ENCODE measurements at regions not wholly inside any gene's neighbourhood (a gene's known extent, or its start where the extent isn't known, plus 50 kb on each side); places are given as distances from the start of the nearest gene placed in this dataset.
"Not testable (repeated sequence)": the region's sequence is repeated elsewhere in the genome, so short reads cannot be mapped to it uniquely, and the experiment has no call there.

GRCh38 chr3:118801899-118802298, 232.7 kb downstream of the IGSF11 start:
- Histone ChIP-seq H3K4me3 (peak overlapping the region; percentile 14), H3K27ac (replicated peaks) (no peak overlapping the region), H3K9me3 (replicated peaks) (no peaks in the 10 kb centered on the region), H3K27me3 (ENCODE audit: low read depth) (peaks cover under 1% of the 10 kb centered on the region), H3K4me1 (peaks cover 6% of the 10 kb centered on the region), H3K36me3 (no peaks in the 10 kb centered on the region)
- peak; percentile 71 for DNase-seq
- intact Hi-C loops (cut with micrococcal nuclease) = no loop called here
- no peak for TF ChIP-seq CTCF (IDR thresholded peaks at IDR 0.05; ENCODE audit: borderline replicate concordance)

- peaks cover 6% of the 10 kb centered on the region for H3K4me1 ChIP-seq
- peaks cover 5% of the 10 kb centered on the region for H3K9me3 ChIP-seq (replicated peaks)
- peak overlapping the region; percentile 14 for H3K4me3 ChIP-seq
- no peak overlapping the region for H3K27ac ChIP-seq (replicated peaks)
- intact Hi-C loops (cut with micrococcal nuclease) = no loop called here
- no peak for TF ChIP-seq CTCF (IDR thresholded peaks at IDR 0.05; ENCODE audit: borderline replicate concordance)
- no peaks in the 10 kb centered on the region for H3K36me3 ChIP-seq
- no peak for DNase-seq
- H3K27me3 ChIP-seq (ENCODE audit: low read depth) = peaks cover 6% of the 10 kb centered on the region
Observed at GRCh38 chr3:118802325-118803095, 232.1 kb downstream of the IGSF11 start.

- no peak overlapping the region for H3K27ac ChIP-seq (replicated peaks)
- TF ChIP-seq CTCF (IDR thresholded peaks at IDR 0.05; ENCODE audit: borderline replicate concordance) = no peak
- H3K4me1 ChIP-seq = peaks cover 6% of the 10 kb centered on the region
- H3K4me3 ChIP-seq = no peak overlapping the region
- H3K27me3 ChIP-seq (ENCODE audit: low read depth) = peaks cover 8% of the 10 kb centered on the region
- DNase-seq = no peak
- intact Hi-C loops (cut with micrococcal nuclease) = no loop called here
- H3K36me3 ChIP-seq = no peaks in the 10 kb centered on the region
- H3K9me3 ChIP-seq (replicated peaks) = peaks cover 5% of the 10 kb centered on the region
Observed at GRCh38 chr3:118803096-118803476, 231.6 kb downstream of the IGSF11 start.

GRCh38 chr3:118805007-118805406, 229.6 kb downstream of the IGSF11 start:
- H3K27me3 ChIP-seq (ENCODE audit: low read depth) = peaks cover 8% of the 10 kb centered on the region
- H3K36me3 ChIP-seq = no peaks in the 10 kb centered on the region
- no peak for TF ChIP-seq CTCF (IDR thresholded peaks at IDR 0.05; ENCODE audit: borderline replicate concordance)
- H3K4me3 ChIP-seq = no peak overlapping the region
- peaks cover 5% of the 10 kb centered on the region for H3K9me3 ChIP-seq (replicated peaks)
- H3K4me1 ChIP-seq = peaks cover 6% of the 10 kb centered on the region
- H3K27ac ChIP-seq (replicated peaks) = no peak overlapping the region
- no peak for DNase-seq
- intact Hi-C loops (cut with micrococcal nuclease) = no loop called here

- intact Hi-C loops (cut with micrococcal nuclease) = no loop called here
- peaks cover 6% of the 10 kb centered on the region for H3K4me1 ChIP-seq
- H3K27ac ChIP-seq (replicated peaks) = no peak overlapping the region
- no peak for DNase-seq
- peaks cover 12% of the 10 kb centered on the region for H3K27me3 ChIP-seq (ENCODE audit: low read depth)
- H3K36me3 ChIP-seq = no peaks in the 10 kb centered on the region
- H3K4me3 ChIP-seq = no peak overlapping the region
- no peak for TF ChIP-seq CTCF (IDR thresholded peaks at IDR 0.05; ENCODE audit: borderline replicate concordance)
- peaks cover 5% of the 10 kb centered on the region for H3K9me3 ChIP-seq (replicated peaks)
Observed at GRCh38 chr3:118806423-118806822, 228.2 kb downstream of the IGSF11 start.

GRCh38 chr3:118807349-118807748, 227.3 kb downstream of the IGSF11 start:
- H3K36me3 ChIP-seq = not testable (repeated sequence)

More at GRCh38 chr3:118807349-118807748, 227.3 kb downstream of the IGSF11 start:
- H3K27me3 ChIP-seq (ENCODE audit: low read depth) = peaks cover 14% of the 10 kb centered on the region
- intact Hi-C loops (cut with micrococcal nuclease); H3K4me3 ChIP-seq; H3K27ac ChIP-seq (replicated peaks); DNase-seq; H3K4me1 ChIP-seq; H3K9me3 ChIP-seq (replicated peaks): not testable (repeated sequence)
